ENCODE measurements at regions not wholly inside any gene's neighbourhood (a gene's known extent, or its start where the extent isn't known, plus 50 kb on each side); places are given as distances from the start of the nearest gene placed in this dataset.
A peak's percentile ranks its signal among the peaks of the same experiment; 100 is the strongest.

- no peak for DNase-seq
Measured at GRCh38 chr4:124202099-124202498, 510.4 kb downstream of the ANKRD50 start.

DNA sequence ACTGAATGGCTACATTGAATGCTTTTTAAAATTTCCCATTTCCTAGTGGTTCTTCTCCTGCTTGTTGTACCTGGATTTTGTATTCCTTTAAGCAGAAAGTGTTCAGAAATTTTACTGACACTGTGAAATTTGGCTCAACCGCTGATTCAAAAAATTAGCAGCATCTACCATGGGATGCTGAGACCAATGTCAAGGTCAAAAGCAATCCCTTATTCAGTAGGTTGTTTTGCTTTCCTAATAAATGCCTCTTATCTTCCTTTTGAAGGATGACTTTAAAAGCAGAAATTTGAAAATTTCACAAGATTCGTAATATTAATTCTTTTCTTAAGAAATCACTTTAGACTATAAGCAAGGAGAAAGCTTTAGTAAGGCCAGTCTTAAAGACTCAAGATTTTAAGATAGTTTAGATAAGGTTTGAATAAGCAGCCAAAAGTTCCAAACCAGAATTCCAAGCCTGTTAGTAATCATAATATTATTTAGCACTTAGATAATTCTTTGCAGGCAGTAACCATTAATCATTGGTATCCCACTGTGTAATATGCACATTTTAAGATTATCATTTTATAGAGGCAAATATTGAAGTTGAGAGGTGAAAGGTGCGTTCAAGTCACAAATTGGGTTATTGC, 508.8 kb downstream of the ANKRD50 start:
- no peak for DNase-seq

- no peak for DNase-seq
Measured at GRCh38 chr4:124206779-124207605, 505.5 kb downstream of the ANKRD50 start.

GRCh38 chr4:124209211-124209610, 503.3 kb downstream of the ANKRD50 start:
- no peak for DNase-seq

- DNase-seq, result no peak
Measured at GRCh38 chr4:124209626-124210025, 502.9 kb downstream of the ANKRD50 start.

- DNase-seq, result no peak
Measured at GRCh38 chr4:124210746-124211145, 501.8 kb downstream of the ANKRD50 start.

GRCh38 chr4:124212815-124213630, 499.5 kb downstream of the ANKRD50 start:
- no peak for DNase-seq

GRCh38 chr4:124219389-124219788, 493.1 kb downstream of the ANKRD50 start:
- no peak for DNase-seq

GRCh38 chr4:124224256-124224655, 488.3 kb downstream of the ANKRD50 start:
- DNase-seq, result no peak

DNA sequence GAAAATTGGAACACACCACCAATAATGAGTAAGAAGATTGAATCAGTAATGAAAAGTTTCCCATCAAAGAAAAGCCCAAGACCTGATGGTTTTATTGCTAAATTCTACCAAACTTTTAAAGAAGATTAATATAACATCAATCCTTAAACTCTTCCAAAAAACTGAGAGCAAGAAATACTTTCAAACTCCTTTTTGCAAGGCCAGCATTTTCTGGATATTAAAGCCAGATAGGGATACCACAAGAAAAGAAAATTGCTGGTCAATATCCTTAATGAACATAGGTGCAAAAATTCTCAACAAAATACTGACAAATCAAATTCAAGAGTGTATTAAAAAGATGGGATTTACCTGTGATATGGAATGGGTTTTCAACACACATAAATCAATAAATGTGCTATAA, 484.6 kb downstream of the ANKRD50 start:
- no peak for DNase-seq

GRCh38 chr4:124230268-124230667, 482.3 kb downstream of the ANKRD50 start:
- DNase-seq, result no peak

DNA sequence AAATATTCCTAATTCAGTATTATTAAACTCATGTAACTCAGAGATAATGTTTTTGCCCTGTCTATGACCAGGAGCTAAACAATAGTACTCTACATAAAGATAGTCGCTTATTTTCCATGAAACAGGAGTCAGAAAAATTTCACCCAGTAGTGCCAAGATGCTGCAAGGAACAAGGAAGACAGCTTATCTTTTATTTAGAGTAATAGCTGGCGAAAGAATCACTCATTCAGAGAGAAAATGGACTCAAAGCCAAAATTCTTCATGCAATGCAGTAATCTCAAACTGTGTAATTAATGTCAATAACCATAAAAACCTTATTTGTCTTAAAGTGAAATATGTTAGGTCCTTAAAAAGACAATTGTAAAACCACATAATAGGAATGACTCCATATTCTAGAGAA, 477.8 kb downstream of the ANKRD50 start:
- DNase-seq, result no peak

GRCh38 chr4:124243671-124244366, 468.7 kb downstream of the ANKRD50 start:
- DNase-seq, result no peak

GRCh38 chr4:124253080-124253479, 459.5 kb downstream of the ANKRD50 start:
- DNase-seq, result peak; percentile 65

GRCh38 chr4:124262211-124263179, 450.0 kb downstream of the ANKRD50 start:
- DNase-seq, result peak; percentile 42

- DNase-seq, result no peak
Measured at GRCh38 chr4:124265701-124266100, 446.8 kb downstream of the ANKRD50 start.

DNA sequence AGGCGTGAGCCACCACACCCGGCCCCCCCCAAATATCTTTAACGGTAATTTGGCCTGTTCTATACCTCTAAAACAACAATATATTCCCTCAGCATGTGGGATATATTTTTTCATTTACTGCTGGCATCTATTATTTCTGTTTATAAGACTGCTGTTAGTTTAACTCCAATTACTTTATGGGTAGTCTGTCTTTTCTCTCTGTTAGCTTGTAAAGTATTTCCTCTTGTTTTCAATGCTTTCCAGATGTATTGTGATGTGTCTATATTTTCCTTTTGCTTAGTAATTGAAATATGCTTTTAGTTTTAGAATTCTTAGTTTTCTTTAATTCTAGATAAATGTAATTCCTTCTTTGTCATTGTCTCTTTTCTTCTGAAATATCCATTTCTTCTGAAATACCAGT, 445.8 kb downstream of the ANKRD50 start:
- DNase-seq, result no peak

- no peak for DNase-seq
Measured at GRCh38 chr4:124276461-124276860, 436.1 kb downstream of the ANKRD50 start.

DNA sequence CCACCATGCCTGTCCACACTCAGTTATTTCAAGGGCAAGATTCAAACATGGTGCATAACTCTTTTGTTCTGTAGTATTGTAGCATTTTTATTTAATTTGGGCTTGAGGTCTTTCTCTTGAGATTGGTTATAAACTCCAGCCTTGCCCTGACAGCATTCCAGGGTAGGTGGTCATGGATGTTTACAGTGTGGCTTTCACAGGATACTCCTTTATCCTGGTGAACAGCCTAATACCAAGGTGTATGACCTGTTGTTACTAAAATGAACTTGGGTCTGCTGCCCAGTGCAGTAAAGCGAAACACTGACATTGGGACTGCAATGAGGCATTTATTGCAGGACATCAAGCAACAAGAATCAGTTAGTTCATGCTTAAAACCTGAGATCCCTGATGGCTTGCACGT, 434.8 kb downstream of the ANKRD50 start:
- DNase-seq, result no peak

DNA sequence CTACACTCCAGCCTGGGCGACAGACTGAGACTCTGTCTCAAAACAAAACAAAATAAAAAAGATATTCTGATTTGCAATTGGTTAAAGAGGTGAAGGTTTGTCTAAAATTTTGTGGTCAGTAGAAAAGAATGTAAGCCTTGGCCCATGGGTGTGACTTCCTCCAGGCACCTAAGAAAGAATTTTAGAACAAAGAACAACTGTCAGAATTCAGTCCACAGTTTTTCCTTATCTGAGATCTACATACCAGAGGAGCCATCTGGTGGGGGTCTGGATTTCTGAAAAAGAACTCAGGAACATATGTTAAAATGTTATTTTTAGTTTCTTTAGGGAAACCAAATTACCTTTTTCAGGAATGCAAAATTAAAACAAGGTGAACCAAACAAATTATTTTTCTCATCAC, 434.1 kb downstream of the ANKRD50 start:
- no peak for DNase-seq

DNA sequence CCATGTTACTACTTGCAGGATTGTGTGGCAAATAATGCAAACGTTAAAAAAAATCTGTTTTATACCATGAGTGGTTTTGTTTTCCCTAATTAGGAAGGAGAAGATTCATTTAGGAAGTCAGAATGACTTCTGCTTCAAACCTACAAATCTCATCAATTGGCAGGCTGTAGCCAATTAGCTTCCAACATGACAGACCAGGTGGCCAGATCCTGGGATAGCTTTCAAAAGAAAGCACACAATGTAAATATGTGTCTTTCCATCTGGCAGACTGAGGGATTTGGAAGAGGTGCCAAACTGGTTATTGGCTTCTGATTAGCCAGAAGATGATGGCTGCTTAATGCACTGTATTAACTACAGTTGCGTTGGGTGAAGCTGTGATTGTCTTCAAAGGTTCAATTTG, 432.8 kb downstream of the ANKRD50 start:
- no peak for DNase-seq

Measured in NCI-H510A treated with DMSO at 0.1 percent for 48 hours (cell line).